OCI-LY7 (cell line): ENCODE measurements at regions not wholly inside any gene's neighbourhood (a gene's known extent, or its start where the extent isn't known, plus 50 kb on each side); places are given as distances from the start of the nearest gene placed in this dataset.

Experiments
- EZH2phosphoT487 ChIP-seq: fragments of 200-600 bp; sonication (generic); IDR thresholded peaks from 2 replicates; pipeline ENCODE4 v1.6.1; 2018; ENCODE audit warnings: low read depth, borderline replicate concordance, mild to moderate bottlenecking, mixed run types, antibody characterized with exemption, low read length, moderate library complexity, mixed read lengths
- TF ChIP-seq, protein P1 (sequence below): fragments of 200-600 bp; sonication (generic); conservative IDR thresholded peaks from 2 replicates; pipeline ENCODE4 v1.5.1; 2014; ENCODE audit warnings: mild to moderate bottlenecking, antibody characterized with exemption, low read length, moderate library complexity, mixed read lengths

DNA sequence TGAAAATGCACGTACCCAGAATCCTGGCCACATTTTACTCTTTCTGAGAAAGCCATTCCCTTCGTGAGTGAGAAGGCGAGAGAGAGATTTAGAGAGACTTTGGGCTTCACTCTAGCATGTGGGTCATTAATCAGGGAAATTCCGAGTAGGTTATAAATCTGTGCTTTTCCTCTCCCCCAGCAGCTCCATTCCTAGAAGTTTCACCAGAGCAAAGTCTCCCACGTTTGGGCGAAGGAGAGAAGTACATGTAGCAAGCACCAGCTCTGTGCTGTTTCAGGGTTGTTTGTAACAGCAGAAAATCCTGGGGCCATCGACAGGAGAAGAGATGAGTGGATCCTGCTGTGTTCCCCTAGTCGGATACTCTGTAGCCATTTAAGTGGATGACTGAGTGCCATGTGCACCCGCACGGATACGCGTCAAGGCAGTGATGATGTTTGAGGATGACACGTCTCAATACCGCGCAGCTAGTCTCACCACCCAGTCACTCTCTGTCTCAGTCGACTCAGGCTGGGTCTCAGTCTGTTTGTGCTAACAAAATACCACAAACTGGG lies 131.8 kb upstream of the PEG3 start:
- TF ChIP-seq, protein P1, sequence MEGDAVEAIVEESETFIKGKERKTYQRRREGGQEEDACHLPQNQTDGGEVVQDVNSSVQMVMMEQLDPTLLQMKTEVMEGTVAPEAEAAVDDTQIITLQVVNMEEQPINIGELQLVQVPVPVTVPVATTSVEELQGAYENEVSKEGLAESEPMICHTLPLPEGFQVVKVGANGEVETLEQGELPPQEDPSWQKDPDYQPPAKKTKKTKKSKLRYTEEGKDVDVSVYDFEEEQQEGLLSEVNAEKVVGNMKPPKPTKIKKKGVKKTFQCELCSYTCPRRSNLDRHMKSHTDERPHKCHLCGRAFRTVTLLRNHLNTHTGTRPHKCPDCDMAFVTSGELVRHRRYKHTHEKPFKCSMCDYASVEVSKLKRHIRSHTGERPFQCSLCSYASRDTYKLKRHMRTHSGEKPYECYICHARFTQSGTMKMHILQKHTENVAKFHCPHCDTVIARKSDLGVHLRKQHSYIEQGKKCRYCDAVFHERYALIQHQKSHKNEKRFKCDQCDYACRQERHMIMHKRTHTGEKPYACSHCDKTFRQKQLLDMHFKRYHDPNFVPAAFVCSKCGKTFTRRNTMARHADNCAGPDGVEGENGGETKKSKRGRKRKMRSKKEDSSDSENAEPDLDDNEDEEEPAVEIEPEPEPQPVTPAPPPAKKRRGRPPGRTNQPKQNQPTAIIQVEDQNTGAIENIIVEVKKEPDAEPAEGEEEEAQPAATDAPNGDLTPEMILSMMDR, result no peak
- TF ChIP-seq EZH2phosphoT487, result no peak
